GM10248 (cell line): ENCODE measurements at regions not wholly inside any gene's neighbourhood (a gene's known extent, or its start where the extent isn't known, plus 50 kb on each side); places are given as distances from the start of the nearest gene placed in this dataset.

Experiments used
- CTCF ChIA-PET: fragments of 300-600 bp; sonication (Branson Sonifier 250); formaldehyde crosslinking; extraction: SDS; loops from one replicate; lab custom pipeline; 2021; ENCODE audit warnings: antibody characterized with exemption; lab: Yijun Ruan, JAX
- POLR2A ChIA-PET: fragments of 350-650 bp; sonication (Branson Sonifier 250); formaldehyde crosslinking; extraction: SDS; loops from one replicate; lab custom pipeline; 2020; ENCODE audit warnings: antibody characterized with exemption; lab: Yijun Ruan, JAX
- DNase-seq: peaks from one replicate; pipeline ENCODE4 v3.0.0; 2012; ENCODE audit errors: extremely low spot score
- CTCF ChIP-seq: IDR thresholded peaks from 2 replicates; pipeline ENCODE4 v1.5.1; 2012; ENCODE audit warnings: mild to moderate bottlenecking, low read depth; ENCODE audit errors: extremely low read depth, missing control alignments, control extremely low read depth

- TF ChIP-seq CTCF, result no peak
- CTCF ChIA-PET, result interaction anchor here (1.2 to 3.7 kb wide), 6 partner anchors 15 to 126 kb away, joined by 3 to 12 read pairs (median 4); a partner anchor contains a TSS
- no peak for DNase-seq
- POLR2A ChIA-PET, result no interaction called here
Measured at GRCh38 chr11:8833568-8834315, 77.2 kb upstream of the AKIP1 start.

GRCh38 chr11:8834379-8834778 is 76.6 kb upstream of the AKIP1 start:
- CTCF ChIA-PET, result interaction anchor here (1.2 to 3.7 kb wide), 4 partner anchors 16 to 26 kb away, joined by 3 to 12 read pairs (median 6); a partner anchor contains a TSS
- POLR2A ChIA-PET, result no interaction called here
- no peak for TF ChIP-seq CTCF
- DNase-seq, result no peak

GRCh38 chr11:8838248-8838647 is 72.7 kb upstream of the AKIP1 start:
- POLR2A ChIA-PET, result no interaction called here
- DNase-seq, result no peak
- CTCF ChIA-PET, result interaction anchor here (2.3 kb wide), 1 partner anchor 12 kb away, joined by 7 read pairs; no protein-coding TSS in a partner anchor

GRCh38 chr11:8839306-8839956 is 71.6 kb upstream of the AKIP1 start:
- DNase-seq, result no peak
- POLR2A ChIA-PET, result no interaction called here
- TF ChIP-seq CTCF, result no peak
- CTCF ChIA-PET, result interaction anchor here (0.7 to 2.3 kb wide), 3 partner anchors 13 to 29 kb away, joined by 3 to 7 read pairs (median 4); a partner anchor contains a TSS

More at GRCh38 chr11:8838248-8838647, 72.7 kb upstream of the AKIP1 start:
- no peak for TF ChIP-seq CTCF

- no peak for TF ChIP-seq CTCF
- ChIA-PET CTCF (interaction anchor here (0.7 to 2.3 kb wide), 3 partner anchors 14 to 30 kb away, joined by 3 to 7 read pairs (median 4); a partner anchor contains a TSS), POLR2A (interaction anchor here (0.5 kb wide), 1 partner anchor 119 kb away, joined by 4 read pairs; no protein-coding TSS in a partner anchor)
- peak; percentile 39 for DNase-seq
Measured at GRCh38 chr11:8839957-8840945, 70.7 kb upstream of the AKIP1 start.
